ENCODE measurements at regions not wholly inside any gene's neighbourhood (a gene's known extent, or its start where the extent isn't known, plus 50 kb on each side); places are given as distances from the start of the nearest gene placed in this dataset.
"Not testable (repeated sequence)": the region's sequence is repeated elsewhere in the genome, so short reads cannot be mapped to it uniquely, and the experiment has no call there.

GRCh38 chr18:60319129-60319528 lies 53.4 kb downstream of the MC4R start:
- no peak for DNase-seq

- no peak for DNase-seq
Observed at GRCh38 chr18:60311676-60312360, 60.8 kb downstream of the MC4R start.

GRCh38 chr18:60295674-60296073 lies 76.9 kb downstream of the MC4R start:
- DNase-seq, result no peak

GRCh38 chr18:60292186-60292585 lies 80.4 kb downstream of the MC4R start:
- no peak for DNase-seq

GRCh38 chr18:60279391-60279790 lies 93.2 kb downstream of the MC4R start:
- no peak for DNase-seq

GRCh38 chr18:60277855-60278480 lies 94.6 kb downstream of the MC4R start:
- DNase-seq, result no peak

- no peak for DNase-seq
Observed at GRCh38 chr18:60267391-60268058, 105.0 kb downstream of the MC4R start.

GRCh38 chr18:60266558-60266957 lies 106.0 kb downstream of the MC4R start:
- no peak for DNase-seq

GRCh38 chr18:60259052-60259681 lies 113.4 kb downstream of the MC4R start:
- DNase-seq, result no peak

- DNase-seq, result no peak
Observed at GRCh38 chr18:60249388-60249787, 123.2 kb downstream of the MC4R start.

GRCh38 chr18:60248336-60249330 lies 123.9 kb downstream of the MC4R start:
- no peak for DNase-seq

GRCh38 chr18:60247103-60247502 lies 125.5 kb downstream of the MC4R start:
- no peak for DNase-seq

- no peak for DNase-seq
Observed at GRCh38 chr18:60246606-60247005, 126.0 kb downstream of the MC4R start.

- no peak for DNase-seq
Observed at GRCh38 chr18:60245096-60245495, 127.5 kb downstream of the MC4R start.

GRCh38 chr18:60239024-60239710 lies 133.4 kb downstream of the MC4R start:
- not testable (repeated sequence) for DNase-seq

GRCh38 chr18:60235164-60235563 lies 137.4 kb downstream of the MC4R start:
- DNase-seq, result no peak

- no peak for DNase-seq
Observed at GRCh38 chr18:60232541-60232940, 140.0 kb downstream of the MC4R start.

- DNase-seq, result no peak
Observed at GRCh38 chr18:60228609-60229595, 143.7 kb downstream of the MC4R start.

GRCh38 chr18:60215432-60215831 lies 157.1 kb downstream of the MC4R start:
- no peak for DNase-seq

GRCh38 chr18:60209042-60209441 lies 163.5 kb downstream of the MC4R start:
- DNase-seq, result no peak

GRCh38 chr18:60202708-60203107 lies 169.9 kb downstream of the MC4R start:
- no peak for DNase-seq

All from COR-L47 (cell line).